HFF-Myc (cell line): ENCODE measurements at regions not wholly inside any gene's neighbourhood (a gene's known extent, or its start where the extent isn't known, plus 50 kb on each side); places are given as distances from the start of the nearest gene placed in this dataset.
"Not testable (repeated sequence)": the region's sequence is repeated elsewhere in the genome, so short reads cannot be mapped to it uniquely, and the experiment has no call there.

ENCODE experiments used
- DNase-seq: peaks from one replicate; pipeline ENCODE4 v3.0.0-alpha.2; 2011; ENCODE audit warnings: low read depth; ENCODE audit errors: extremely low read depth
- H3K4me3 ChIP-seq: replicated peaks from 2 replicates; pipeline ENCODE4 v1.5.1; 2011; ENCODE audit warnings: low read depth, mild to moderate bottlenecking, control low read depth, low read length
- CTCF ChIP-seq: IDR thresholded peaks from 2 replicates; pipeline ENCODE4 v1.5.1; 2012; ENCODE audit warnings: mild to moderate bottlenecking, low read depth, low read length, control low read depth; ENCODE audit errors: missing control alignments

- no peak overlapping the region for H3K4me3 ChIP-seq
- TF ChIP-seq CTCF, result no peak
- no peak for DNase-seq
Measured at GRCh38 chr13:39929583-39929982, 274.1 kb downstream of the COG6 start.

- no peak for TF ChIP-seq CTCF
- DNase-seq, result no peak
Measured at GRCh38 chr13:39930060-39930459, 274.6 kb downstream of the COG6 start.

GRCh38 chr13:39930544-39931444, 275.3 kb downstream of the COG6 start:
- TF ChIP-seq CTCF, result no peak
- no peak for DNase-seq
- no peak overlapping the region for H3K4me3 ChIP-seq

More at GRCh38 chr13:39930060-39930459, 274.6 kb downstream of the COG6 start:
- H3K4me3 ChIP-seq, result no peak overlapping the region

GRCh38 chr13:39931505-39931904, 276.0 kb downstream of the COG6 start:
- no peak for DNase-seq
- H3K4me3 ChIP-seq, result no peak overlapping the region

GRCh38 chr13:39932514-39932913, 277.1 kb downstream of the COG6 start:
- not testable (repeated sequence) for H3K4me3 ChIP-seq, DNase-seq

More at GRCh38 chr13:39931505-39931904, 276.0 kb downstream of the COG6 start:
- TF ChIP-seq CTCF, result no peak

GRCh38 chr13:39935155-39935554, 279.7 kb downstream of the COG6 start:
- H3K4me3 ChIP-seq, result no peak overlapping the region
- DNase-seq, result no peak
- no peak for TF ChIP-seq CTCF

GRCh38 chr13:39938596-39938995, 283.1 kb downstream of the COG6 start:
- TF ChIP-seq CTCF, result no peak
- no peak overlapping the region for H3K4me3 ChIP-seq
- no peak for DNase-seq
